ENCODE measurements at regions not wholly inside any gene's neighbourhood (a gene's known extent, or its start where the extent isn't known, plus 50 kb on each side); places are given as distances from the start of the nearest gene placed in this dataset.

GRCh38 chr17:68800751-68801150 lies 154.4 kb downstream of the ABCA8 start:
- TF ChIP-seq CTCF (conservative IDR thresholded peaks at IDR 0.05) (no peak), ZFX (IDR thresholded peaks at IDR 0.05) (no peak)
